T47D (cell line): ENCODE measurements at regions not wholly inside any gene's neighbourhood (a gene's known extent, or its start where the extent isn't known, plus 50 kb on each side); places are given as distances from the start of the nearest gene placed in this dataset.

Source experiments
- DNase-seq, 2 experiments: peaks; one replicate each; pipeline versions ENCODE4 v3.0.0 to v3.0.0-alpha.2; 2011 to 2012; ENCODE audit warnings: low read depth in 1 of 2, low spot score in 1 of 2
- JUND ChIP-seq: IDR thresholded peaks from 2 replicates; pipeline ENCODE4 v1.6.1; 2012; ENCODE audit warnings: low read depth
- in situ Hi-C: cut with HindIII; loops from 2 replicates; pipeline ENCODE4 v1.10.0; 2016; ENCODE audit warnings: low sequenced_read_pairs, low pct_unique_long_range_greater_than_20kb

DNA sequence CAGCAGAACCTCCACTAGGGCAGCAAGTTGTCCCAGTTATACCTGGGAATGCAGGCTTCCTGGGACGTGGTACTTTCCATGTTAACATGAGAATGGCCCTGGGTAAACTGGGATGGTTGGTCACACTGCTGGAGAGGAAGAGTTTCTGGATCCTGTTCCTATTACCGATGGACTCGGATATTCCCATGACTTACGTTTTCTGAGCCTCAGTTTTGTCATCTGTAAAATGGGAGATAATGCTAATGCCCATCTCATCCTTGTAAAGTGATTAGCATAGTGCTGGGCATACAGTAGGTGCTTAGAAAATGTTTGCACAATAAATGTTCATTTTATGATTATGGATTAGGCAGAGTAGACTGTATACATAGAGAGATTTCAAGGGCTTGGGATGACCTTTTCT, 280.9 kb upstream of the EEF2KMT start:
- no peak for DNase-seq
- no peak for TF ChIP-seq JUND
- in situ Hi-C loops = no loop called here

DNA sequence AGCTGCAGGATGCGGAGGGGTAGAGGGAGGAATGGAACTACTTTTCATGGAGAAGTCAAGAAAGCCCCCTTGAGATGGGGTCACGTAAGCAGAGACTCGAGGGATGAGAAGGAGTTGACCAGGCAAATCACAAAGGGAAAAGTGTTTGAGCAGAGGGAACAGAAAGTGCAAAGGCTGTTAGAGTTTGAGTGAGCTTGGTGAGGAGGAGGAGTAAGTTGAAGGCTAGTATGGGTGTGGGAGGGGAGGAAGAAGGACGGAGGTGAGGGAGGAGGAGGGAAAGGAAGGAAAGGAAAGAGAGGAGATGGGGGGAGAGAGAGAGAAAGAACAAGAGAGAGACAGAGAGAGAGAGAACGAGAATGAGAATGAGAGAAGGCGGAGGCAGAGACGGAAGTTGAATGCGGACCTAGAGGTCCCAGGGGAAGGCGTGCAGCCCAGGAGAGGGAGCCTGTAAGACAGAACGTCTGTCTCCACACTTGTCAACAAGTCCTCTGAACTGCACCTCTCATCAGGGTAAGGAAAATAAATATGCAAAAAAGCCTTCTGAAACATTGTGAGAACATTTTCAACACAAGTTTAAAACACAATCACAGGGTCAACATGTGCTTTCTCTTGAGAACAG, 279.8 kb upstream of the EEF2KMT start:
- TF ChIP-seq JUND = no peak
- DNase-seq = no peak
- in situ Hi-C loops = no loop called here

DNA sequence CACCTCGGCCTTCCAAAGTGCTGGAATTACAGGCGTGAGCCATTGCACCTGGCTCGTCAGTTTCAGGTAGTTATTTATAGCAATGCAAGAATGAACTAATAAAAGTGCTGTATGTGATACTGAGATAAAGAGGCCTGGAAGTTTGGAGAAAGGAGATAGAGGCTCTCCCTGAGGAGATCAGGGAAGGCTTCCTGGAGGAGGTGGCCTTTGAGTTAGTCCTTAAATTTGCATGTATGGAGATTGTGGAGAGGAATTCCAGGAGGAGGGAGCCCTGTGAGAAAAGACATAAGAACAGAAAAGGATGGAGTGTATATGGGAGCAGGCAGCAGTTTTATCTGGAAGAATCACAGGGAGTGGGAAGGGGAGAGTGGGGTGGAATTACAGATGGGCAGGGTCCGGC, 276.6 kb upstream of the EEF2KMT start:
- DNase-seq = no peak
- TF ChIP-seq JUND = no peak
- in situ Hi-C loops = no loop called here

DNA sequence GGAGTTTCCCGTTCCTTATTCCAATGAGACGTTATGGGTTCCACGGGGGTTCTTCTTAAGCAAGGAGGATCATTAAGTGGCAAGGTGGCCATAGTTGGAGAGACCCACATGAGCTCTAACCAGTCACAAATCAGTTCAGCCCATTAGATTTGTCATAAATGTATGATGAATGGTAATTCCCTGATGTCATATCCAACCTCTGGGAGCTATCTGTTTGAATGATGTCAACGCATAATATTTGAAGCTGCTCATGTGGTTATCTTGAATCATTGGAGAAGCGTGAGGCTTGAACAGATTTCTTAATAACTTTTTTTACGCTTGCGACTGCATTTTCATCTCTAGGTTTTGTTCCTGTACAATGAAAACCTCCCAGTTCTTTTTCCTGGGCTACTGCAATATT, 270.4 kb upstream of the EEF2KMT start:
- no peak for TF ChIP-seq JUND
- DNase-seq = no peak
- in situ Hi-C loops = no loop called here

DNA sequence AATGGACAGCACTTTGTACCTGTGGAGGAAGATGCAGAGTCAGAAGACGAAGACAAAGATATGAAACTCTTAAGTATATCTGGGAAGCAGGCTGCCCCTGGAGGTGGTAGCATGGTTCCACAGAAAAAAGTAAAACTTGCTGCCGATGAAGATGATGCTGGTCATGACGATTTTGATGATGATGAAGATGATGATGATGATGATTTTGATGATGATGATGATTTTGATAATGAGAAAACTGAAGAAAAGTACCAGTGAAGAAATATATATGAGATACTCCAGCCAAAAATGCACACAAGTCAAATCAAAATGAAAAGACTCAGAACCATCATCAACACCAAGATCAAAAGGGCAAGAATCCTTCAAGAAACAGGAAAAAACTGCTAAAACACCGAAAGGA, 268.5 kb upstream of the EEF2KMT start:
- in situ Hi-C loops = no loop called here
- no peak for TF ChIP-seq JUND
- DNase-seq = no peak

DNA sequence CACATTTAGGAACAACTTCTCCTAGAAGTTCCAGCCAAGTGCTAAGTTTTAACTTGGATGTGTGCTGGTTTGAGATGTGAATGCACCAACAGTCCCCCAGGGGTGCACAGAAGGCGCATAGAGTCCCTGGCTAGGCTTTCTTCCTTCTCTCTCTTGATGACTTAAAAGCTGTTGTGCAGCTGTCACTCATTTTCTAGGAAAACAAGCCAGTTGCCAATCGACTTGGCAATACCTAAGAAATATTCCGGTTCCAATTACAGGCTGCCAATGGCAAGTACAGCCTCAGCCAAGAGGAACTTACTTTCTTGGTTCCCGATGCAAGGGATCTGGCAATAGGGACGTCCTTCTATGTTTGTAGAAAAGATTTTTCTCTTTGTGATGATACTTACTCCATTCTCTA, 266.6 kb upstream of the EEF2KMT start:
- no peak for TF ChIP-seq JUND
- in situ Hi-C loops = no loop called here
- DNase-seq = no peak

DNA sequence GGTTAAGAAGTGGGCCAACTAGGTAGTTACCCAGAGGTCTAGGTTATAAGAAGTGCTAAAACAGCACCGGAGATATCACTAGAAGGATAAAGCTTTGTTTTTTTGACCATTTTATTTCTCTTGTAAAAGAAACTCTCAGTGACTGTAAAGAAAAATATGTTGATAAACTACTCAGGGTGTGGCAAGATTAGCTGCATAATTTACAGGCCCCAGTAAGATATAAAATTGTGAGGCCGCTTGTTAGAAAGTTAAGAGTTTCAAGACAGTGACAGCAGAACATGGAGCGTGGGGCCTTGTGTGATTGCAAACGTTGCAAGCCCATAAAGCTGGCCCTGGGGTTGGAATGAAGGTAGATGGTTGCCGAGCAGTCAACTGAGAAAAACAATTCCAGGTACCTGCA, 263.7 kb upstream of the EEF2KMT start:
- in situ Hi-C loops = no loop called here
- TF ChIP-seq JUND = no peak
- no peak for DNase-seq

DNA sequence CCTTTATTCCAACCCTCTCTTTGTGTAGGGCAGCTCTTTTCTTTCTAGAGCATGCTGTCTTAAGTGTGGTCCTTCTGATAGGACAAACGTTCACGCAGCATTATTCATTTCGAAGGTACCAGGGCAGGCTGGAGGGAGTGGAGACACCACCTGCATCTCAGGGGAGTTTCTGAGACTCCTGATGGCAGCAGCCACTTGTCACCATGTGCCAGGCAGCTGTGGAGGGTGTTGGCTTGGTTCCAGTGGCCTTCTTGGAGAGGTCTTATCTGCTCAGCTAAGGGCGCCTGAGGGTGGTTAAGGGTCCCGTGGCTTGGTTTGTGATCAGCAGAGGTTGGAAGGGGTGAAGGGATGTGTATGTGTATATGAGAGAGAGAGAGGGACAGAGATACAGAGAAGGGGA, 257.1 kb upstream of the EEF2KMT start:
- no peak for DNase-seq
- in situ Hi-C loops = no loop called here
- TF ChIP-seq JUND = no peak

DNA sequence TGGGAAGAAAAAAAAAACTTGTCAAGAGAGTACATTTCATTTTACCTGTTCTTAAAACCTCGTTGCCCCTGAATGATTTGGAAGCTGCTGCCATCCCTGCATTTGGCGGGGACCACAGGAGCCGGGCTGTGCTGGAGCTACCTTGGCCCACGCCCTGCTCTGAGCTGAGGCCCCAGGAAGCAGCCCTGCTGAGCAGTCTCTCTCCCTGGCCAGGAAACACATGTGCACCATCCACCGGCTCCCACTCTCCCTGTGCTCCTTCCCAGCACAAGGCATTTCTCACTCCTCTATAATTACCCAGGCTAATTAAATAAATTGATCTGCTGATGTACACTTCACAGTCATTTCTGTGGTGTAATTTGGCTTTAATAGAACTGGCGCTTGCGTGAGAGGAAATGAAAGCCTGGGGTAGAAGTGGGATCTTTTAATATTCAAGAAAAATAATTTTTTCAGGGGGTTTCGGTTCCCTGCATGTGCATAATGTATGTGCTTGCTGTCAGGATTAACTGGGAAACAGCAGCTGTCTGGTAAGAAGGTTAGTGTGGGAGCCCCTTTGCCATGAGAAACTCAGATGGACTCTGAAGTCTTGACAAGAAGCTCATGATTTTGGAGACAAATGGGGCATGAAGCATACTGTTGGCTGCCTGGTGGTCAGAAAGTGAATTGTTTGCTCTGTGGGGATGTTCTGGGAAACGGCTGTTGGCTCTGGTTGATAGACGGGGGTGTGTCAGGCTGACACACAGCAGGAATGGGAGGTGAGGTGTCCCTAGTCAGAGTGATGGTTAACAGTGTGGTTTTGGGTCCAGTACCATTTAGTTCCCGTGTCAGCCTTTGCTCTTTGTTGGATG, 252.3 kb upstream of the EEF2KMT start:
- no peak for DNase-seq
- no peak for TF ChIP-seq JUND
- in situ Hi-C loops = no loop called here

DNA sequence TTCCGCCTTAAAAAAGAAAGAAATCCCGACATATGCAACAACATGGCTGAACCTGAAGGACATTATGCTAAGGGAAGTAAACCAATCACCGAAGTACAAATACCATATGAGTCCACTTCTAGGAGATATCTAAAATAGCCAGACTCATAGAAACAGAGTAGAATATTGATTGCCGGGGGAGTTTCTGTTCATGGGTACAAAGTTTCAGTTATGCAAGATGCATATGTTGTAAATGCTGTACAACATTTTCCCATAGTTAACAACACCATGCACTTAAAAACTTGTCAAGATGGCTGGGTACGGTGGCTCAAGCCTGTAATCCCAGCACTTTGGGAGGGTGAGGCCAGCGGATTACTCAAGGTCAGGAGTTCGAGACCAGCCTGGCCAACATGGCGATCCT, 251.5 kb upstream of the EEF2KMT start:
- in situ Hi-C loops = no loop called here
- TF ChIP-seq JUND = no peak

DNA sequence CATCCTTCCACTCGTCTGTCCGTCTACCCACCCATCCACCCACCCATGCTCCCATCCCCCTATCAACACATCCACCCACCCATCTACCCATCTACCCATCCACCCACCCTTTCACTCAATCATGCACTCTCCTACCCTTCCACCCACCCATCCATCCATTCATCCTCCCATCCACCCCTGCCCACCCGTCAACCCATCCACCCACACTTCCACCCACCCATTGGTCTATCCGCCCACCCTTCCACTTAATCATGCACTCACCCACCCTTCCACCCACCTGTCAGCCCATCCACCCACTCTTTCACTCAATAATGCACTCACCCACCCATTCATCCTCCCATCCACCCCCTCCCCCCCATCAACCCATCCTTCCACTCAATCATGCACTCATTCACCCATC, 250.0 kb upstream of the EEF2KMT start:
- in situ Hi-C loops = no loop called here
- TF ChIP-seq JUND = no peak
- DNase-seq = no peak

More for the DNA sequence above, 251.5 kb upstream of the EEF2KMT start:
- DNase-seq = no peak

DNA sequence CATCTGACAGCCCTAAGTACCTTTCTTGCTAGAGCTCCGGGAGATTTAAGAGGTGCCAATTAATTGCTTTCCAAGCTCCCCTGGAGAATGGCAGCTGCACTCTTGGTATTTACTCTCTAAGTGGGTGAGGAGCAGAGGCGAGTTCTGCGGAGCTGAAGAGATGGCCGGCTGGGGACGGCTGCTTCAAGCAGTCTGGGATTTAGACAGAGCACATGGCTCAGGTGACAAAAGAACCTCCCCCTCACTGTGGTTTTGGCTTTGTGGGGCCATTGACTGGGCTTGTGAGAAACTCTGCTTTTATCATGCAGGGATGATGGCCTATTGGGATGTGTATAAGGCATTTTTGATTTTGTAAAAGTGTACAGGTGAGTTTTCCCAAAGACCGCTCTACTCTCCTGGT, 239.3 kb upstream of the EEF2KMT start:
- no peak for DNase-seq
- in situ Hi-C loops = no loop called here

DNA sequence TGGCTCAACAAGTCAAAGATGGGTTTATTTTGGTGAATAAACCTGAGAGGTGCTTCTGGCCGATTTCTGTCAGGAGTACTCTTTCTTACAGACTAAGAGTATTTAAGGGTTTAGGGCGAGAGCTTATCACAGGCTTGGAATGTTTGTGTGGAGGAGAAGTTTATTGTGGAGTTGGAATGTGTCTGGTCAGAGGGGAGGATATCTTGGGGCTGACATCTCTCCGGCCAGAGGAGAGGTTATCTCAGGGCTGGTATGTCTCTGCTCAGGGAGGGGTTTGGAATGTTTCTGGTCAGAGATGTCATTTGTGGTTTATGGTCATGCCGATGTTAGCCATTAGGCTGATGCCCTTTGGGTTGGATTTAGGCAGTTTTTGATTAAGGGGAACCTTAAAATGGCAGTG, 236.4 kb upstream of the EEF2KMT start:
- no peak for DNase-seq
- in situ Hi-C loops = no loop called here
- no peak for TF ChIP-seq JUND

More for the DNA sequence above, 239.3 kb upstream of the EEF2KMT start:
- TF ChIP-seq JUND = no peak

DNA sequence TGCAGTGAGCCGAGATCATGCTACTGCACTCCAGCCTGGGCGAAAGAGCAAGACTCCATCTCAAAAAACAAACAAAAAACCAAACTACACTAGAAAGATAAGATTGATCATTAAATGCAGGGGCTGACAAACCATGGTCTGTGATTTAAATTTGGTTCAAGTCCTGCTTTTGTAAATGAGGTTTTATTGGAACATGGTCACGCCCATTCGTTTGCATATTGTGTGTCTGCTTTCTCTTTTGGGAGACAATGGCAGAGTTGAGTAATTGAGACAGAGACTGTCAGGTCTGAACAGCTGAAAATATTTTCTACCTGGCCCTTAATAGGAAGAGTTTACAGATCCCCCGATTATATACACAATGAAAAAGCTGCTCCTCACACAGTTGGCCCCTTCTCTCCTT, 235.5 kb upstream of the EEF2KMT start:
- TF ChIP-seq JUND = no peak
- in situ Hi-C loops = no loop called here
- DNase-seq = no peak
